ENCODE measurements at regions not wholly inside any gene's neighbourhood (a gene's known extent, or its start where the extent isn't known, plus 50 kb on each side); places are given as distances from the start of the nearest gene placed in this dataset.
"Not testable (repeated sequence)": the region's sequence is repeated elsewhere in the genome, so short reads cannot be mapped to it uniquely, and the experiment has no call there.

- no peaks in the 10 kb centered on the region for H3K36me3 ChIP-seq (ENCODE audit: control insufficient read depth in 5 of 5, insufficient read depth in 5 of 5, low read length in 5 of 5)
- H3K9me3 ChIP-seq (ENCODE audit: control insufficient read depth in 5 of 5, low read length in 5 of 5), result no peaks in the 10 kb centered on the region
- no peaks in the 10 kb centered on the region for H3K27me3 ChIP-seq (ENCODE audit: control insufficient read depth in 5 of 5, insufficient read depth in 4 of 5, low read length in 5 of 5)
- no peak overlapping the region for H3K9ac ChIP-seq (ENCODE audit: low read length in 5 of 5)
- H3K4me3 ChIP-seq (ENCODE audit: low read depth in 1 of 5, low read length in 5 of 5), result no peak overlapping the region
- no peak overlapping the region for H3K27ac ChIP-seq (ENCODE audit: low read depth, low read length)
- peaks cover 0 to 3% (median 0%) of the 10 kb centered on the region in 5 donors for H3K4me1 ChIP-seq (ENCODE audit: control insufficient read depth in 5 of 5, insufficient read depth in 5 of 5, low read length in 5 of 5)
Observed at GRCh38 chr5:167417662-167418061, 873.8 kb upstream of the WWC1 start.

DNA sequence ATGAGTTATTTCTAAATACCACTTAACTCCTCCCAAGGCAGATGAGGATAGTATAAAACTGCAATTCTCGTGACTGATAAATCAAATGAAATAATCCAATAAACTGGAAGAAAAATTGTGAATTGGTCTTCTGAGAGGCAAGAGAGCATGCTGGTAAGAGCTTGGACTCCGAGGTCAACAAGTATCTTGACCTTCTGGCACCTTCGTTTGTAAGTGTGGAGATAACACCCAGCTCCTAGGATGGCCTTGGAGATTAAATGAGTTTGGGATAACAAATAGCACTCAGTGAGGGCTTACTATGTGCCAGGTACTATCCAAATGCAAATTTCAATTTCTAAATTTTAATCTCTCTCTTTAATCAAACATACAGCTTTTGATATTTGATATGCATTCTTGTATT lies 866.3 kb upstream of the WWC1 start:
- no peaks in the 10 kb centered on the region for H3K27me3 ChIP-seq (ENCODE audit: control insufficient read depth in 5 of 5, insufficient read depth in 4 of 5, low read length in 5 of 5)
- H3K4me3 ChIP-seq (ENCODE audit: low read depth in 1 of 5, low read length in 5 of 5), result no peak overlapping the region
- no peaks in the 10 kb centered on the region for H3K4me1 ChIP-seq (ENCODE audit: control insufficient read depth in 5 of 5, insufficient read depth in 5 of 5, low read length in 5 of 5)
- H3K36me3 ChIP-seq (ENCODE audit: control insufficient read depth in 5 of 5, insufficient read depth in 5 of 5, low read length in 5 of 5), result no peaks in the 10 kb centered on the region
- H3K9ac ChIP-seq (ENCODE audit: low read length in 5 of 5), result no peak overlapping the region
- peaks cover 0 to 5% (median 0%) of the 10 kb centered on the region in 5 donors for H3K9me3 ChIP-seq (ENCODE audit: control insufficient read depth in 5 of 5, low read length in 5 of 5)
- no peak overlapping the region for H3K27ac ChIP-seq (ENCODE audit: low read depth, low read length)

GRCh38 chr5:167426501-167426900 lies 864.9 kb upstream of the WWC1 start:
- H3K27me3 ChIP-seq (ENCODE audit: control insufficient read depth in 5 of 5, insufficient read depth in 4 of 5, low read length in 5 of 5), result no peaks in the 10 kb centered on the region
- H3K4me3 ChIP-seq (ENCODE audit: low read depth in 1 of 5, low read length in 5 of 5), result no peak overlapping the region
- H3K36me3 ChIP-seq (ENCODE audit: control insufficient read depth in 5 of 5, insufficient read depth in 5 of 5, low read length in 5 of 5), result no peaks in the 10 kb centered on the region

GRCh38 chr5:167427641-167428040 lies 863.8 kb upstream of the WWC1 start:
- H3K27me3 ChIP-seq (ENCODE audit: control insufficient read depth in 5 of 5, insufficient read depth in 4 of 5, low read length in 5 of 5); H3K36me3 ChIP-seq (ENCODE audit: control insufficient read depth in 5 of 5, insufficient read depth in 5 of 5, low read length in 5 of 5); H3K9me3 ChIP-seq (ENCODE audit: control insufficient read depth in 5 of 5, low read length in 5 of 5); H3K9ac ChIP-seq (ENCODE audit: low read length in 5 of 5); H3K27ac ChIP-seq (ENCODE audit: low read depth, low read length); H3K4me1 ChIP-seq (ENCODE audit: control insufficient read depth in 5 of 5, insufficient read depth in 5 of 5, low read length in 5 of 5); H3K4me3 ChIP-seq (ENCODE audit: low read depth in 1 of 5, low read length in 5 of 5): not testable (repeated sequence)

More at GRCh38 chr5:167426501-167426900, 864.9 kb upstream of the WWC1 start:
- no peaks in the 10 kb centered on the region for H3K4me1 ChIP-seq (ENCODE audit: control insufficient read depth in 5 of 5, insufficient read depth in 5 of 5, low read length in 5 of 5)
- H3K9ac ChIP-seq (ENCODE audit: low read length in 5 of 5), result no peak overlapping the region
- peaks cover 0 to 5% (median 0%) of the 10 kb centered on the region in 5 donors for H3K9me3 ChIP-seq (ENCODE audit: control insufficient read depth in 5 of 5, low read length in 5 of 5)
- no peak overlapping the region for H3K27ac ChIP-seq (ENCODE audit: low read depth, low read length)

DNA sequence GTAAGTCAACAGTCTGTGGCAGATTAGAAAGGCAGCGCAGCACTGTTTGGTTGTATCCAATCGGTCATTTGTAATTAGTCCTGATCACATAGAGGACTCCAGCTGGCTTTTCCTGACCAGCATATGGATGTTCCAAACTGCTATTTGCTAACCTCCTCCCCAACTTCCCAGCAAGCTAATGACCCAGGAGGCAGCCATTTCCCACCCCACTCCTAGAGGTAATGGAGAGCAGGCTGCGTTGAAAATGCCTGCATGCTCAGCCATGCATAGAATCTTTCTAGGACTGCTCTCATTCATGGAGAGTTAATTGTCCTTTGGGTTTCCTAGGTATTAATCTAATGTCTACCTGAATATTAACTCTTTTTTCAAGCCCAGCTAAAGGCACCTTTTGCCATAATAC lies 850.6 kb upstream of the WWC1 start:
- H3K27me3 ChIP-seq (ENCODE audit: control insufficient read depth in 5 of 5, insufficient read depth in 4 of 5, low read length in 5 of 5), result no peaks in the 10 kb centered on the region
- H3K27ac ChIP-seq (ENCODE audit: low read depth, low read length), result no peak overlapping the region
- H3K4me1 ChIP-seq (ENCODE audit: control insufficient read depth in 5 of 5, insufficient read depth in 5 of 5, low read length in 5 of 5), result no peaks in the 10 kb centered on the region
- no peaks in the 10 kb centered on the region for H3K9me3 ChIP-seq (ENCODE audit: control insufficient read depth in 5 of 5, low read length in 5 of 5)
- no peak overlapping the region for H3K9ac ChIP-seq (ENCODE audit: low read length in 5 of 5)
- H3K4me3 ChIP-seq (ENCODE audit: low read depth in 1 of 5, low read length in 5 of 5), result no peak overlapping the region
- H3K36me3 ChIP-seq (ENCODE audit: control insufficient read depth in 5 of 5, insufficient read depth in 5 of 5, low read length in 5 of 5), result no peaks in the 10 kb centered on the region

DNA sequence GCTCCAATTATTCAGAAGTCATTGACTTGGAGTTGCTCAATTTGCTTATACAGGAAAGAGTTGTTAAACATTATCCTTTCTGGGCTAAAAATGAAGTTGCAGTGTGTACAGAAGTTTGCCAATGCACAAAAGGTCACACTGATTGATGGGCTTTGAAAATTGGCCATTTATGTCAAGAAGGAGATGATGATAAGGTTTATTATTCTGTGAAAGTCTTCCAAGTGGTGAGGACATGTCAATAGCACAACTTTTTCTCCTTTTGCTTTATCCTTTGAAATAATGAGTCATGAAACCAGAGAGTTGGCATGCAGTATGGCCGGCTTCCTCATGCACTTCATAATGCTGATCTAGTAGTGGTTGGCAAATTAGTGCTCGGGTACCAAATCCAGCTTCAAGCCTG lies 848.5 kb upstream of the WWC1 start:
- Histone ChIP-seq H3K4me1 (ENCODE audit: control insufficient read depth in 5 of 5, insufficient read depth in 5 of 5, low read length in 5 of 5) (no peaks in the 10 kb centered on the region), H3K4me3 (ENCODE audit: low read depth in 1 of 5, low read length in 5 of 5) (no peak overlapping the region), H3K9me3 (ENCODE audit: control insufficient read depth in 5 of 5, low read length in 5 of 5) (no peaks in the 10 kb centered on the region), H3K27ac (ENCODE audit: low read depth, low read length) (no peak overlapping the region), H3K9ac (ENCODE audit: low read length in 5 of 5) (no peak overlapping the region), H3K36me3 (ENCODE audit: control insufficient read depth in 5 of 5, insufficient read depth in 5 of 5, low read length in 5 of 5) (no peaks in the 10 kb centered on the region), H3K27me3 (ENCODE audit: control insufficient read depth in 5 of 5, insufficient read depth in 4 of 5, low read length in 5 of 5) (no peaks in the 10 kb centered on the region)

- H3K9me3 ChIP-seq (ENCODE audit: control insufficient read depth in 5 of 5, low read length in 5 of 5), result no peaks in the 10 kb centered on the region
- no peaks in the 10 kb centered on the region for H3K36me3 ChIP-seq (ENCODE audit: control insufficient read depth in 5 of 5, insufficient read depth in 5 of 5, low read length in 5 of 5)
- H3K27me3 ChIP-seq (ENCODE audit: control insufficient read depth in 5 of 5, insufficient read depth in 4 of 5, low read length in 5 of 5), result no peaks in the 10 kb centered on the region
Observed at GRCh38 chr5:167447466-167448375, 843.7 kb upstream of the WWC1 start.

GRCh38 chr5:167448376-167448775 lies 843.1 kb upstream of the WWC1 start:
- Histone ChIP-seq H3K27ac (ENCODE audit: low read depth, low read length) (no peak overlapping the region), H3K4me3 (ENCODE audit: low read depth in 1 of 5, low read length in 5 of 5) (no peak overlapping the region), H3K9ac (ENCODE audit: low read length in 5 of 5) (no peak overlapping the region), H3K9me3 (ENCODE audit: control insufficient read depth in 5 of 5, low read length in 5 of 5) (no peaks in the 10 kb centered on the region), H3K27me3 (ENCODE audit: control insufficient read depth in 5 of 5, insufficient read depth in 4 of 5, low read length in 5 of 5) (no peaks in the 10 kb centered on the region), H3K4me1 (ENCODE audit: control insufficient read depth in 5 of 5, insufficient read depth in 5 of 5, low read length in 5 of 5) (no peaks in the 10 kb centered on the region), H3K36me3 (ENCODE audit: control insufficient read depth in 5 of 5, insufficient read depth in 5 of 5, low read length in 5 of 5) (no peaks in the 10 kb centered on the region)

More at GRCh38 chr5:167447466-167448375, 843.7 kb upstream of the WWC1 start:
- H3K9ac ChIP-seq (ENCODE audit: low read length in 5 of 5), result no peak overlapping the region
- H3K27ac ChIP-seq (ENCODE audit: low read depth, low read length), result no peak overlapping the region
- H3K4me1 ChIP-seq (ENCODE audit: control insufficient read depth in 5 of 5, insufficient read depth in 5 of 5, low read length in 5 of 5), result no peaks in the 10 kb centered on the region
- H3K4me3 ChIP-seq (ENCODE audit: low read depth in 1 of 5, low read length in 5 of 5), result no peak overlapping the region

DNA sequence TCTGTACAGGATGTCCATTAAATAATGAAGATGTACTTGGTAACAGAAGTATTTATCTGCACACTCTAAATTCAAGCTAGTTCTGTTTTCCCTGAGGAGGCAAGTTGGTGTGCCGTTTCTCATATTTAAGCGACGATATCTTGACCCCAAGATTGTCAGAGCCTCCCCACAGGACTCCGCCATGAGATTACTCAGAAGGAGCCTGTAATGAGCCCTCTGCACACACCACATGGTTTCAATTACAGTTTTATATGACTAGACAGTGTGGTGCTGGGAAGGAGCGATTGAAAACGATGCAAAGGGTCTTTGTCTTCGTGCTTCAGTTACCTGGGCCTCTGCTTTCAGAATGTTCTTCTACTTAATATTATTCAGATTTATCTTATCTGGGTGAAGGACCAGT lies 840.4 kb upstream of the WWC1 start:
- no peak overlapping the region for H3K4me3 ChIP-seq (ENCODE audit: low read depth in 1 of 5, low read length in 5 of 5)
- H3K36me3 ChIP-seq (ENCODE audit: control insufficient read depth in 5 of 5, insufficient read depth in 5 of 5, low read length in 5 of 5), result no peaks in the 10 kb centered on the region
- no peaks in the 10 kb centered on the region for H3K4me1 ChIP-seq (ENCODE audit: control insufficient read depth in 5 of 5, insufficient read depth in 5 of 5, low read length in 5 of 5)
- no peak overlapping the region for H3K9ac ChIP-seq (ENCODE audit: low read length in 5 of 5)
- no peak overlapping the region for H3K27ac ChIP-seq (ENCODE audit: low read depth, low read length)
- no peaks in the 10 kb centered on the region for H3K9me3 ChIP-seq (ENCODE audit: control insufficient read depth in 5 of 5, low read length in 5 of 5)
- H3K27me3 ChIP-seq (ENCODE audit: control insufficient read depth in 5 of 5, insufficient read depth in 4 of 5, low read length in 5 of 5), result no peaks in the 10 kb centered on the region

- no peaks in the 10 kb centered on the region for H3K9me3 ChIP-seq (ENCODE audit: control insufficient read depth in 5 of 5, low read length in 5 of 5)
- H3K36me3 ChIP-seq (ENCODE audit: control insufficient read depth in 5 of 5, insufficient read depth in 5 of 5, low read length in 5 of 5), result no peaks in the 10 kb centered on the region
- no peaks in the 10 kb centered on the region for H3K27me3 ChIP-seq (ENCODE audit: control insufficient read depth in 5 of 5, insufficient read depth in 4 of 5, low read length in 5 of 5)
- H3K4me3 ChIP-seq (ENCODE audit: low read depth in 1 of 5, low read length in 5 of 5), result no peak overlapping the region
- no peaks in the 10 kb centered on the region for H3K4me1 ChIP-seq (ENCODE audit: control insufficient read depth in 5 of 5, insufficient read depth in 5 of 5, low read length in 5 of 5)
- H3K27ac ChIP-seq (ENCODE audit: low read depth, low read length), result no peak overlapping the region
- no peak overlapping the region for H3K9ac ChIP-seq (ENCODE audit: low read length in 5 of 5)
Observed at GRCh38 chr5:167452136-167452535, 839.3 kb upstream of the WWC1 start.

All from subcutaneous abdominal adipose tissue (tissue), 5 donors.